Keratinocyte (primary cell): ENCODE measurements at regions not wholly inside any gene's neighbourhood (a gene's known extent, or its start where the extent isn't known, plus 50 kb on each side); places are given as distances from the start of the nearest gene placed in this dataset.

Experiments
- DNase-seq: peaks from one replicate; pipeline ENCODE4 v3.0.0-alpha.2; 2011; ENCODE audit warnings: low read depth, missing footprints, low spot score
- FAIRE-seq: peaks from 2 replicates; lab custom pipeline; 2011; peaks lifted over from hg19 to GRCh38; lab: Jason Lieb, UNC
- H2AFZ ChIP-seq: 2 replicates; pipeline ENCODE4 v1.6.0; 2012; ENCODE audit warnings: low read length, control low read depth, inconsistent platforms; ENCODE audit not compliant: control insufficient read depth
- H3K27ac ChIP-seq: 2 replicates; pipeline ENCODE4 v1.5.1; 2011; ENCODE audit warnings: low read length; ENCODE audit not compliant: control insufficient read depth, insufficient read depth
- H3K27me3 ChIP-seq: 3 replicates; pipeline ENCODE4 v1.6.0; 2011; ENCODE audit warnings: low read length; ENCODE audit not compliant: control insufficient read depth, insufficient read depth; ENCODE audit errors: extremely low read depth
- H3K36me3 ChIP-seq, 2 experiments: 2 replicates in 1 of 2; 3 replicates in 1 of 2; pipeline ENCODE4 v1.5.1; 2011; ENCODE audit warnings: low read length in 2 of 2, mild to moderate bottlenecking in 1 of 2; ENCODE audit not compliant: control insufficient read depth in 2 of 2, insufficient read depth in 2 of 2; ENCODE audit errors: extremely low read depth in 1 of 2
- H3K4me1 ChIP-seq: 3 replicates; pipeline ENCODE4 v1.5.1; 2011; ENCODE audit warnings: low read length; ENCODE audit not compliant: control insufficient read depth, insufficient read depth; ENCODE audit errors: extremely low read depth
- H3K4me2 ChIP-seq: 3 replicates; pipeline ENCODE4 v1.6.0; 2011; ENCODE audit warnings: low read depth, low read length; ENCODE audit not compliant: control insufficient read depth, insufficient read depth; ENCODE audit errors: extremely low read depth
- H3K4me3 ChIP-seq, 3 experiments: fragments of 200-600 bp in 1 of 3; sonication (generic) in 1 of 3; 2 replicates in 2 of 3; 3 replicates in 1 of 3; pipeline ENCODE4 v1.5.1; 2011 to 2016; ENCODE audit warnings: low read length in 3 of 3, mild to moderate bottlenecking in 3 of 3, control low read depth in 2 of 3, inconsistent platforms in 1 of 3, low read depth in 1 of 3, mixed read lengths in 1 of 3, mixed run types in 1 of 3, moderate library complexity in 1 of 3; ENCODE audit not compliant: control insufficient read depth in 2 of 3, insufficient read depth in 2 of 3; ENCODE audit errors: extremely low read depth in 1 of 3
- H3K79me2 ChIP-seq: 2 replicates; pipeline ENCODE4 v1.6.0; 2012; ENCODE audit warnings: low read length; ENCODE audit not compliant: control insufficient read depth, insufficient read depth
- H3K9ac ChIP-seq: 3 replicates; pipeline ENCODE4 v1.6.0; 2011; ENCODE audit warnings: low read length; ENCODE audit not compliant: control insufficient read depth, insufficient read depth; ENCODE audit errors: extremely low read depth
- H3K9me1 ChIP-seq: 3 replicates; pipeline ENCODE4 v1.6.0; 2011; ENCODE audit warnings: low read length; ENCODE audit not compliant: control insufficient read depth, insufficient read depth; ENCODE audit errors: extremely low read depth
- H3K9me3 ChIP-seq: 2 replicates; pipeline ENCODE4 v1.5.1; 2012; ENCODE audit warnings: low read depth, low read length; ENCODE audit not compliant: control insufficient read depth
- H4K20me1 ChIP-seq: 3 replicates; pipeline ENCODE4 v1.6.0; 2011; ENCODE audit warnings: low read length; ENCODE audit not compliant: control insufficient read depth, insufficient read depth; ENCODE audit errors: extremely low read depth
- CTCF ChIP-seq, 3 experiments: IDR thresholded peaks in 1 of 3; conservative IDR thresholded peaks in 1 of 3; optimal IDR thresholded peaks in 1 of 3; 2 replicates in 2 of 3; 3 replicates in 1 of 3; pipeline versions ENCODE3 to v1.5.1; 2011; ENCODE audit warnings: low read length in 3 of 3, mild to moderate bottlenecking in 3 of 3, moderate library complexity in 2 of 3, control low read depth in 1 of 3, inconsistent platforms in 1 of 3; ENCODE audit not compliant: insufficient read depth in 2 of 3; ENCODE audit errors: extremely low read depth in 1 of 3
- EZH2 ChIP-seq: IDR thresholded peaks from one replicate; pipeline ENCODE4 v1.6.1; 2012; ENCODE audit warnings: inconsistent platforms, mild to moderate bottlenecking, low read length, moderate library complexity
- dilution Hi-C: fragments of 300-500 bp; cut with MboI; formaldehyde crosslinking; loops from one replicate; pipeline ENCODE4 v1.7.0; 2020; ENCODE audit warnings: low sequenced_read_pairs; ENCODE audit not compliant: extremely low pct_ligation_motif_present

- H2AFZ ChIP-seq, result no peak overlapping the region
- dilution Hi-C loops, result no loop called here
- no peak for FAIRE-seq
Measured at GRCh38 chr2:235224410-235224809, 269.4 kb upstream of the AGAP1 start.

GRCh38 chr2:235225261-235225660 is 268.6 kb upstream of the AGAP1 start:
- Histone ChIP-seq H2AFZ (no peak overlapping the region), H3K27ac (no peak overlapping the region), H3K9ac (no peak overlapping the region), H3K79me2 (no peaks in the 10 kb centered on the region), H3K9me1 (no peaks in the 10 kb centered on the region), H3K9me3 (no peaks in the 10 kb centered on the region), H4K20me1 (no peaks in the 10 kb centered on the region), H3K27me3 (peaks cover 10% of the 10 kb centered on the region), H3K4me3 (no peak overlapping the region), H3K4me2 (no peak overlapping the region), H3K36me3 (no peaks in the 10 kb centered on the region), H3K4me1 (no peaks in the 10 kb centered on the region)
- DNase-seq (no peak), FAIRE-seq (no peak)
- dilution Hi-C loops, result no loop called here
- TF ChIP-seq CTCF (optimal IDR thresholded peaks at IDR 0.05 in 1 of 3, IDR thresholded peaks at IDR 0.05 in 1 of 3, conservative IDR thresholded peaks at IDR 0.05 in 1 of 3; ENCODE audit: extremely low read depth in 1 of 3, insufficient read depth in 2 of 3, low read length in 3 of 3) (no peak), EZH2 (no peak)

More at GRCh38 chr2:235224410-235224809, 269.4 kb upstream of the AGAP1 start:
- H3K4me1 ChIP-seq, result no peaks in the 10 kb centered on the region
- H3K79me2 ChIP-seq, result no peaks in the 10 kb centered on the region
- no peak overlapping the region for H3K9ac ChIP-seq
- no peaks in the 10 kb centered on the region for H3K36me3 ChIP-seq
- H4K20me1 ChIP-seq, result no peaks in the 10 kb centered on the region
- no peak for DNase-seq
- no peaks in the 10 kb centered on the region for H3K9me1 ChIP-seq
- H3K9me3 ChIP-seq, result no peaks in the 10 kb centered on the region
- no peak for TF ChIP-seq EZH2
- TF ChIP-seq CTCF (optimal IDR thresholded peaks at IDR 0.05 in 1 of 3, IDR thresholded peaks at IDR 0.05 in 1 of 3, conservative IDR thresholded peaks at IDR 0.05 in 1 of 3; ENCODE audit: extremely low read depth in 1 of 3, insufficient read depth in 2 of 3, low read length in 3 of 3), result no peak
- no peak overlapping the region for H3K4me2 ChIP-seq
- no peak overlapping the region for H3K4me3 ChIP-seq
- peaks cover 9% of the 10 kb centered on the region for H3K27me3 ChIP-seq
- no peak overlapping the region for H3K27ac ChIP-seq
